MM.1S (cell line): ENCODE measurements at regions not wholly inside any gene's neighbourhood (a gene's known extent, or its start where the extent isn't known, plus 50 kb on each side); places are given as distances from the start of the nearest gene placed in this dataset.

Experiments used
- DNase-seq: peaks from one replicate; pipeline ENCODE4 v3.0.0-alpha.2; 2015
- H2AFZ ChIP-seq: fragments of 300-600 bp; sonication (generic); 2 replicates; pipeline ENCODE4 v1.6.0; 2016; ENCODE audit warnings: antibody characterized with exemption, low read length
- H3F3A ChIP-seq: fragments of 300-600 bp; sonication (generic); 2 replicates; pipeline ENCODE4 v1.6.1; 2016; ENCODE audit warnings: mild to moderate bottlenecking, antibody characterized with exemption, low read length, moderate library complexity, mixed read lengths; ENCODE audit not compliant: insufficient read depth
- H3K27ac ChIP-seq: fragments of 300-600 bp; sonication (generic); 2 replicates; pipeline ENCODE4 v1.5.1; 2016; ENCODE audit warnings: mild to moderate bottlenecking, low read length
- H3K27me3 ChIP-seq: fragments of 300-600 bp; sonication (generic); replicated peaks from 2 replicates; pipeline ENCODE4 v1.6.0; 2016; ENCODE audit warnings: low read length; ENCODE audit not compliant: insufficient read depth
- H3K36me3 ChIP-seq: fragments of 300-600 bp; sonication (generic); replicated peaks from 2 replicates; pipeline ENCODE4 v1.6.1; 2016; ENCODE audit warnings: mild to moderate bottlenecking, low read length, mixed read lengths; ENCODE audit not compliant: insufficient read depth
- H3K4me1 ChIP-seq: fragments of 300-600 bp; sonication (generic); 2 replicates; pipeline ENCODE4 v1.6.1; 2016; ENCODE audit warnings: low read length, mixed read lengths
- H3K4me2 ChIP-seq: fragments of 300-600 bp; sonication (generic); 2 replicates; pipeline ENCODE4 v1.6.0; 2016; ENCODE audit warnings: low read depth, low read length
- H3K4me3 ChIP-seq: fragments of 300-600 bp; sonication (generic); 2 replicates; pipeline ENCODE4 v1.5.1; 2016; ENCODE audit warnings: low read length, mixed read lengths
- H3K79me2 ChIP-seq: fragments of 300-600 bp; sonication (generic); 2 replicates; pipeline ENCODE4 v1.6.1; 2016; ENCODE audit warnings: mixed run types, low read length, mixed read lengths
- H3K9ac ChIP-seq: fragments of 300-600 bp; sonication (generic); 2 replicates; pipeline ENCODE4 v1.6.1; 2016; ENCODE audit warnings: low read length, mixed read lengths
- H3K9me2 ChIP-seq: fragments of 300-600 bp; sonication (generic); replicated peaks from 2 replicates; pipeline ENCODE4 v1.6.1; 2016; ENCODE audit warnings: mild to moderate bottlenecking, low read length, mixed read lengths; ENCODE audit not compliant: insufficient read depth
- H3K9me3 ChIP-seq: fragments of 300-600 bp; sonication (generic); replicated peaks from 2 replicates; pipeline ENCODE4 v1.6.1; 2016; ENCODE audit warnings: mild to moderate bottlenecking, low read length, mixed read lengths; ENCODE audit not compliant: insufficient read depth
- H4K20me1 ChIP-seq: fragments of 300-600 bp; sonication (generic); 2 replicates; pipeline ENCODE4 v1.6.1; 2016; ENCODE audit warnings: mild to moderate bottlenecking, low read length, moderate library complexity, mixed read lengths; ENCODE audit not compliant: insufficient read depth
- CTCF ChIP-seq: fragments of 300-600 bp; sonication (generic); IDR thresholded peaks from 2 replicates; pipeline ENCODE4 v1.5.1; 2016; ENCODE audit warnings: antibody characterized with exemption, low read length, mixed read lengths
- EZH2 ChIP-seq: fragments of 300-600 bp; sonication (generic); optimal IDR thresholded peaks from 2 replicates; pipeline ENCODE3; 2017; ENCODE audit warnings: low read depth, mild to moderate bottlenecking, antibody characterized with exemption, low read length, mixed read lengths
- EZH2phosphoT487 ChIP-seq: fragments of 300-600 bp; sonication (generic); IDR thresholded peaks from 2 replicates; pipeline ENCODE4 v1.6.1; 2018; ENCODE audit warnings: antibody characterized with exemption, low read length

- no peak overlapping the region for H3K27ac ChIP-seq
- H3K9me3 ChIP-seq, result no peaks in the 10 kb centered on the region
- no peak for TF ChIP-seq EZH2
- TF ChIP-seq EZH2phosphoT487, result no peak
- TF ChIP-seq CTCF, result no peak
- H4K20me1 ChIP-seq, result no peaks in the 10 kb centered on the region
- H3K36me3 ChIP-seq, result no peaks in the 10 kb centered on the region
- no peak overlapping the region for H3K9ac ChIP-seq
- H3K27me3 ChIP-seq, result no peaks in the 10 kb centered on the region
- H2AFZ ChIP-seq, result no peak overlapping the region
- no peak overlapping the region for H3K4me3 ChIP-seq
- no peak overlapping the region for H3K4me2 ChIP-seq
- no peaks in the 10 kb centered on the region for H3F3A ChIP-seq
- H3K4me1 ChIP-seq, result no peaks in the 10 kb centered on the region
- H3K79me2 ChIP-seq, result no peaks in the 10 kb centered on the region
- no peak for DNase-seq
- H3K9me2 ChIP-seq, result no peaks in the 10 kb centered on the region
Observed at GRCh38 chr5:97835112-97835511, 652.1 kb upstream of the RIOK2 start.

- TF ChIP-seq EZH2 (no peak), CTCF (no peak), EZH2phosphoT487 (no peak)
- no peaks in the 10 kb centered on the region for H3K9me3 ChIP-seq
- H3K9ac ChIP-seq, result no peak overlapping the region
- no peak overlapping the region for H3K27ac ChIP-seq
- H3K4me1 ChIP-seq, result no peaks in the 10 kb centered on the region
- H3K9me2 ChIP-seq, result no peaks in the 10 kb centered on the region
- H4K20me1 ChIP-seq, result no peaks in the 10 kb centered on the region
- no peak for DNase-seq
- no peaks in the 10 kb centered on the region for H3K79me2 ChIP-seq
- no peaks in the 10 kb centered on the region for H3K36me3 ChIP-seq
- no peaks in the 10 kb centered on the region for H3F3A ChIP-seq
- H3K4me3 ChIP-seq, result no peak overlapping the region
- H2AFZ ChIP-seq, result no peak overlapping the region
- no peak overlapping the region for H3K4me2 ChIP-seq
- no peaks in the 10 kb centered on the region for H3K27me3 ChIP-seq
Observed at GRCh38 chr5:97836816-97837215, 653.8 kb upstream of the RIOK2 start.

- Histone ChIP-seq H3K27me3 (no peaks in the 10 kb centered on the region), H3K36me3 (no peaks in the 10 kb centered on the region), H3K4me1 (no peaks in the 10 kb centered on the region), H3K9ac (no peak overlapping the region), H3K9me2 (no peaks in the 10 kb centered on the region), H3K79me2 (no peaks in the 10 kb centered on the region), H2AFZ (no peak overlapping the region), H4K20me1 (no peaks in the 10 kb centered on the region), H3K9me3 (no peaks in the 10 kb centered on the region), H3K27ac (no peak overlapping the region), H3K4me3 (no peak overlapping the region), H3K4me2 (no peak overlapping the region), H3F3A (no peaks in the 10 kb centered on the region)
- TF ChIP-seq CTCF (no peak), EZH2 (no peak), EZH2phosphoT487 (no peak)
- peak; percentile 8 for DNase-seq
Observed at GRCh38 chr5:97838214-97838613, 655.2 kb upstream of the RIOK2 start.
